Neuronal stem cell (in vitro differentiated cells): ENCODE measurements at regions not wholly inside any gene's neighbourhood (a gene's known extent, or its start where the extent isn't known, plus 50 kb on each side); places are given as distances from the start of the nearest gene placed in this dataset.
"Not testable (repeated sequence)": the region's sequence is repeated elsewhere in the genome, so short reads cannot be mapped to it uniquely, and the experiment has no call there.

ENCODE experiments used
- DNase-seq: peaks from one replicate; pipeline ENCODE4 v3.0.0-alpha.2; 2013; ENCODE audit warnings: low spot score
- H2AFZ ChIP-seq: one replicate; pipeline ENCODE4 v1.6.1; 2013; ENCODE audit warnings: mild to moderate bottlenecking, low read length, inconsistent platforms
- H2AK5ac ChIP-seq: 2 replicates; pipeline ENCODE4 v1.6.1; 2013; ENCODE audit warnings: low read depth, mild to moderate bottlenecking, inconsistent platforms, low read length, moderate library complexity, mixed read lengths
- H2BK120ac ChIP-seq: 2 replicates; pipeline ENCODE4 v1.6.1; 2013; ENCODE audit warnings: low read depth, mild to moderate bottlenecking, inconsistent platforms, low read length, moderate library complexity, mixed read lengths
- H2BK12ac ChIP-seq: one replicate; pipeline ENCODE4 v1.6.1; 2013; ENCODE audit warnings: low read length, inconsistent platforms
- H2BK15ac ChIP-seq: 2 replicates; pipeline ENCODE4 v1.6.1; 2013; ENCODE audit warnings: mild to moderate bottlenecking, low read length, inconsistent platforms, mixed read lengths
- H2BK5ac ChIP-seq: one replicate; pipeline ENCODE4 v1.6.1; 2013; ENCODE audit warnings: inconsistent platforms, mild to moderate bottlenecking, low read length, moderate library complexity
- H3K14ac ChIP-seq: one replicate; pipeline ENCODE4 v1.6.1; 2013; ENCODE audit warnings: low read length, inconsistent platforms
- H3K18ac ChIP-seq: 2 replicates; pipeline ENCODE4 v1.6.1; 2013; ENCODE audit warnings: low read length, inconsistent platforms
- H3K23ac ChIP-seq: 2 replicates; pipeline ENCODE4 v1.6.1; 2013; ENCODE audit warnings: low read depth, mild to moderate bottlenecking, mixed read lengths, low read length, inconsistent platforms; ENCODE audit not compliant: poor library complexity
- H3K27ac ChIP-seq: replicated peaks from 3 replicates; pipeline ENCODE4 v1.5.1; 2013; ENCODE audit warnings: low read length, inconsistent platforms
- H3K27me3 ChIP-seq, 3 experiments: 2 replicates each; pipeline ENCODE4 v1.6.1; 2013; ENCODE audit warnings: low read length in 3 of 3, mild to moderate bottlenecking in 2 of 3, inconsistent platforms in 1 of 3, low read depth in 1 of 3, mixed read lengths in 1 of 3, moderate library complexity in 1 of 3; ENCODE audit not compliant: control insufficient read depth in 3 of 3, insufficient read depth in 3 of 3
- H3K36me3 ChIP-seq, 2 donors: replicated peaks in 1 of 2; 2 replicates each; pipeline ENCODE4 v1.6.1; 2013; ENCODE audit warnings: low read length in 2 of 2; ENCODE audit not compliant: control insufficient read depth in 2 of 2, insufficient read depth in 2 of 2
- H3K4ac ChIP-seq: 2 replicates; pipeline ENCODE4 v1.6.1; 2013; ENCODE audit warnings: inconsistent platforms, mild to moderate bottlenecking, low read length, moderate library complexity
- H3K4me1 ChIP-seq, 2 donors: 1 replicate in 1 of 2; 2 replicates in 1 of 2; pipeline ENCODE4 v1.6.1; 2013; ENCODE audit warnings: low read length in 2 of 2, low read depth in 1 of 2; ENCODE audit not compliant: control insufficient read depth in 2 of 2, insufficient read depth in 1 of 2
- H3K4me2 ChIP-seq: one replicate; pipeline ENCODE4 v1.6.1; 2013; ENCODE audit warnings: mild to moderate bottlenecking, low read length, inconsistent platforms; ENCODE audit not compliant: insufficient read depth, poor library complexity, severe bottlenecking
- H3K4me3 ChIP-seq, 2 donors: 2 replicates each; pipeline ENCODE4 v1.5.1; 2013; ENCODE audit warnings: low read length in 2 of 2, mild to moderate bottlenecking in 2 of 2, inconsistent platforms in 1 of 2, moderate library complexity in 1 of 2
- H3K79me1 ChIP-seq: one replicate; pipeline ENCODE4 v1.6.1; 2013; ENCODE audit warnings: low read depth, mild to moderate bottlenecking, inconsistent platforms, low read length, moderate library complexity
- H3K9ac ChIP-seq: one replicate; pipeline ENCODE4 v1.6.1; 2013; ENCODE audit warnings: mild to moderate bottlenecking, low read depth, low read length, inconsistent platforms; ENCODE audit not compliant: poor library complexity
- H3K9me3 ChIP-seq, 2 donors: replicated peaks in 1 of 2; 2 replicates each; pipeline versions ENCODE3 to v1.6.1; 2013; ENCODE audit warnings: low read length in 2 of 2, mild to moderate bottlenecking in 2 of 2, inconsistent platforms in 1 of 2, low read depth in 1 of 2, mixed read lengths in 1 of 2, moderate library complexity in 1 of 2; ENCODE audit not compliant: control insufficient read depth in 2 of 2, insufficient read depth in 1 of 2
- H4K8ac ChIP-seq: one replicate; pipeline ENCODE4 v1.6.1; 2013; ENCODE audit warnings: low read depth, mild to moderate bottlenecking, inconsistent platforms, low read length, moderate library complexity
- H4K91ac ChIP-seq: one replicate; pipeline ENCODE4 v1.6.1; 2013; ENCODE audit warnings: low read length, low read depth, mild to moderate bottlenecking, inconsistent platforms; ENCODE audit not compliant: poor library complexity
- WGBS, 2 donors: extraction: QIAGEN DNeasy Blood & Tissue Kit; methylation state at CpG; one replicate each; pipeline ENCODE4 v1.1.7; 2013; ENCODE audit warnings: missing lambda C conversion rate in 2 of 2, mixed read lengths in 1 of 2; ENCODE audit not compliant: insufficient read length in 2 of 2, insufficient replicate concordance in 1 of 2; ENCODE audit errors: extremely low coverage in 2 of 2; 5-methylcytosine and 5-hydroxymethylcytosine counted together

DNA sequence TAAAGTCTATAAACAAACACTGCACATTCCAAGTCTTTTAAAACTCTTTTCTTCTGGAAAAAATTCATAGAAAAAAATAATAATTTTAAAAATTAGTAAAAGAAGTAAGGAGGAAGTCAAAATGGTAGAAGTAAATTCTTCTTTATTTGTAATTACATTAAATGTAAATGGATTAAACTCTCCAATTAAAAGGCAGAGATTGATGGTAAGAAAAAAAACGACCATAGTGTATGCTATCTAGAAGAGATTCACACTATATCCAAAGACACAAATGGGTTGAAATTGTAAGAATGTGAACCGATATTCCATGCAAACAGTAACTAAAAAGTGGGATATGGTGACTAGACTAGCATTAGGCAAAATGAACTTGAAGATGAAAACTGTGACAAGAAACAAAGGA, 1196.1 kb upstream of the CDH2 start:
- Histone ChIP-seq H3K18ac (no peak overlapping the region), H2BK15ac (no peak overlapping the region), H4K8ac (no peak overlapping the region), H2BK120ac (no peak overlapping the region), H3K27ac (no peak overlapping the region), H3K36me3 (no peaks in the 10 kb centered on the region), H3K14ac (no peak overlapping the region), H2BK12ac (no peak overlapping the region), H2AFZ (no peak overlapping the region), H3K27me3 (no peaks in the 10 kb centered on the region), H3K4me3 (no peak overlapping the region), H3K4ac (no peak overlapping the region), H3K9ac (no peak overlapping the region), H3K4me2 (no peak overlapping the region), H3K23ac (no peak overlapping the region), H3K9me3 (peaks cover 0 to 3% of the 10 kb centered on the region in 2 donors), H4K91ac (no peak overlapping the region), H2AK5ac (no peak overlapping the region), H2BK5ac (no peak overlapping the region), H3K4me1 (no peaks in the 10 kb centered on the region), H3K79me1 (no peaks in the 10 kb centered on the region)
- WGBS, 2 donors, result no CpG with 5 or more reads among the region's 2 CpGs
- no peak for DNase-seq

DNA sequence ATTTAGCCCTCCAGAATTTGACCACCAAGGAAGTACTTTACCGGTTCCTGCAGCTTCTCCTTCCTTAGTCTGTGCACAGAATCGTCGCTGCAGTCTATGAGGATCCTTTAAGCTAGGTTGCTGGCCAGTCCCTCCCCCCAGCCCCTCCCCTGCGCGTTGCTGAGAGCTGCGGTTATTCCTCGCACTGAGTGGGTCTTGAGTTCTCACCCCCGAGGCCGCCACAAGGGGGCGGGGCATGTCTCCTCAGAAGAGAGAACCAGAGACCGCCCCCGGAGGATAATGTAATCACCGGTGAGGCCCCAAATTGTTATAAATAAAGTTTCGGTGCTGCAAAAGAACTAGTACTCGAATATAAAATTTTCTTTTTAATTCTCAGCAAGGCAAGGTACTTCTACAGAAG, 1184.9 kb upstream of the CDH2 start:
- Histone ChIP-seq H3K27me3 (no peaks in the 10 kb centered on the region), H3K36me3 (no peaks in the 10 kb centered on the region), H3K4me1 (no peaks in the 10 kb centered on the region), H3K79me1 (no peaks in the 10 kb centered on the region), H2BK120ac (no peak overlapping the region), H2AK5ac (no peak overlapping the region), H3K23ac (no peak overlapping the region), H4K91ac (no peak overlapping the region), H3K9me3 (no peaks in the 10 kb centered on the region), H3K4me2 (no peak overlapping the region), H2AFZ (no peak overlapping the region), H2BK15ac (no peak overlapping the region), H2BK12ac (no peak overlapping the region), H3K9ac (no peak overlapping the region), H3K14ac (no peak overlapping the region), H2BK5ac (no peak overlapping the region), H3K27ac (no peak overlapping the region), H3K4ac (no peak overlapping the region), H3K18ac (no peak overlapping the region), H4K8ac (no peak overlapping the region), H3K4me3 (no peak overlapping the region)
- WGBS, 2 donors, result no CpG with 5 or more reads among the region's 15 CpGs
- no peak for DNase-seq

DNA sequence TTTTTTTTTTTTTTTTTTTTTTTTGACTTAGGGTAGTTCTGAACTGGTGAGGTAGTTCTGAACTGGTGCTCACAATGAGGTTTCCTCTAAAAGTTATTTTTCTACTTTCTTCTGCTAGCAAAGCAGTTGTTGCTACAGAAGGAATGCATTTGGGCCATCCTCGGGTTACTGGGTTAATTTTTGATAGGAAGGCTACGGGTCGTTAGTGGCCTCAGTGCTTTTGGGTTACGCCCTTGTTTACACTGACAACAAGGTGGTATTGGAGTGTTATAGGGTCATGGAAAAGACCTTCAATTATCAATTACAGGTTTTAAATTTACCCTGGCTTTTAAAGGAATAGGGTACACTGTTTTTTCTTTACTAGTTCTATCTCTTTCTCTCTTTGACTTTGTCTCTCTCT, 1183.7 kb upstream of the CDH2 start:
- not testable (repeated sequence) for DNase-seq
- no CpG with 5 or more reads among the region's 4 CpGs for WGBS, 2 donors

DNA sequence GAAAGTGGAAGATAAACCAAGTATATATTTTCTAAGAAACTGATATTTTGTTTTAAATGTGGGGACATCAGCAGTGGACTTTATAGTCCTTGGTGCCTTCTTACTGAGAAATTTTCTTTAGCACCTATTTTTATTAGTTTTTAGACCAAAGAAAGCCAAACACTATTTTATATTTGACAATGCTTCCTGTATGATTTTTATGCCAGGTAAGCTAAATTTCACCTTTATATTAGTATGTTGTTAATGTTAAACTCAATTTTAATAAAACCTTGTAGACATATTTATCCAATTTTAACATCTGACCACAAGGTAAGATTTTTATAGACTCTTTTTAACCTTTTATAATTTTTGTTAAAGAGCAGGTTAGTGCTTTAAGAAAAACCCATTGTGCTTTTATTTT, 1182.3 kb upstream of the CDH2 start:
- not testable (repeated sequence) for H2BK15ac ChIP-seq, H3K27ac ChIP-seq, H3K9me3 ChIP-seq, H3K23ac ChIP-seq, H2AK5ac ChIP-seq, H2BK120ac ChIP-seq, DNase-seq, H2BK5ac ChIP-seq, H3K9ac ChIP-seq, H4K91ac ChIP-seq, H3K27me3 ChIP-seq, H3K14ac ChIP-seq, H3K79me1 ChIP-seq, H3K4me1 ChIP-seq, H3K4ac ChIP-seq, H2BK12ac ChIP-seq, H3K4me3 ChIP-seq, H2AFZ ChIP-seq, H3K18ac ChIP-seq, H4K8ac ChIP-seq, H3K4me2 ChIP-seq, H3K36me3 ChIP-seq

More for the DNA sequence above, 1183.7 kb upstream of the CDH2 start:
- H2BK15ac ChIP-seq, H4K91ac ChIP-seq, H2BK12ac ChIP-seq, H3K9me3 ChIP-seq, H3K4ac ChIP-seq, H3K79me1 ChIP-seq, H3K27me3 ChIP-seq, H3K4me2 ChIP-seq, H3K36me3 ChIP-seq, H3K4me3 ChIP-seq, H3K14ac ChIP-seq, H4K8ac ChIP-seq, H3K4me1 ChIP-seq, H2AFZ ChIP-seq, H3K9ac ChIP-seq, H2BK120ac ChIP-seq, H2BK5ac ChIP-seq, H3K18ac ChIP-seq, H2AK5ac ChIP-seq, H3K23ac ChIP-seq, H3K27ac ChIP-seq: not testable (repeated sequence)
